ENCODE measurements at regions not wholly inside any gene's neighbourhood (a gene's known extent, or its start where the extent isn't known, plus 50 kb on each side); places are given as distances from the start of the nearest gene placed in this dataset.

GRCh38 chr12:46907791-46908190 is 82.0 kb upstream of the SLC38A4 start:
- Histone ChIP-seq H3K4me2 (ENCODE audit: unreplicated experiment) (no peak overlapping the region), H3K27ac (no peak overlapping the region), H3K4me1 (ENCODE audit: insufficient read depth) (peaks cover 26% of the 10 kb centered on the region), H3K9me2 (ENCODE audit: insufficient read depth) (no peaks in the 10 kb centered on the region), H3K36me3 (ENCODE audit: low read depth) (no peaks in the 10 kb centered on the region), H4K20me1 (ENCODE audit: insufficient read depth) (no peaks in the 10 kb centered on the region), H3K79me2 (ENCODE audit: insufficient read depth) (no peaks in the 10 kb centered on the region), H3F3A (ENCODE audit: insufficient read depth) (peaks cover 9% of the 10 kb centered on the region; the same call in 1 of the 2 replicates), H3K9ac (no peak overlapping the region), H3K9me3 (ENCODE audit: low read depth) (peaks cover 4% of the 10 kb centered on the region), H2AFZ (no peak overlapping the region), H3K4me3 (no peak overlapping the region), H3K27me3 (replicated peaks; ENCODE audit: insufficient read depth) (no peaks in the 10 kb centered on the region)
- no peak for TF ChIP-seq EZH2phosphoT487 (IDR thresholded peaks at IDR 0.05; ENCODE audit: insufficient read depth, low read depth)
- TF ChIP-seq EZH2 (IDR thresholded peaks at IDR 0.05; ENCODE audit: insufficient read depth, poor library complexity, severe bottlenecking), result no peak
- in situ Hi-C loops (cut with MboI), result no loop called here
- no peak for DNase-seq
- WGBS, 2 experiments (ENCODE audit: low coverage in 1 of 2, low lambda C conversion rate in 2 of 2, missing lambda C conversion rate in 2 of 2), result 98 to 100% methylated on average over 2 to 3 of the region's 3 CpGs

- H3K9ac ChIP-seq, result no peak overlapping the region
- H4K20me1 ChIP-seq (ENCODE audit: insufficient read depth), result no peaks in the 10 kb centered on the region
- WGBS, 2 experiments (ENCODE audit: low coverage in 1 of 2, low lambda C conversion rate in 2 of 2, missing lambda C conversion rate in 2 of 2), result 97 to 100% methylated on average over 1 to 2 of the region's 2 CpGs
- TF ChIP-seq EZH2 (IDR thresholded peaks at IDR 0.05; ENCODE audit: insufficient read depth, poor library complexity, severe bottlenecking), result no peak
- TF ChIP-seq EZH2phosphoT487 (IDR thresholded peaks at IDR 0.05; ENCODE audit: insufficient read depth, low read depth), result no peak
- no peak overlapping the region for H2AFZ ChIP-seq
- H3K27ac ChIP-seq, result no peak overlapping the region
- in situ Hi-C loops (cut with MboI), result no loop called here
- no peak overlapping the region for H3K4me3 ChIP-seq
- peak; percentile 74 for DNase-seq
- peaks cover 9% of the 10 kb centered on the region; the same call in 1 of the 2 replicates for H3F3A ChIP-seq (ENCODE audit: insufficient read depth)
- peaks cover 26% of the 10 kb centered on the region for H3K4me1 ChIP-seq (ENCODE audit: insufficient read depth)
- no peaks in the 10 kb centered on the region for H3K36me3 ChIP-seq (ENCODE audit: low read depth)
- H3K4me2 ChIP-seq (ENCODE audit: unreplicated experiment), result no peak overlapping the region
- H3K9me3 ChIP-seq (ENCODE audit: low read depth), result peaks cover 4% of the 10 kb centered on the region
- no peaks in the 10 kb centered on the region for H3K79me2 ChIP-seq (ENCODE audit: insufficient read depth)
- no peaks in the 10 kb centered on the region for H3K9me2 ChIP-seq (ENCODE audit: insufficient read depth)
- no peaks in the 10 kb centered on the region for H3K27me3 ChIP-seq (replicated peaks; ENCODE audit: insufficient read depth)
These were observed 82.6 kb upstream of the SLC38A4 start for GRCh38 chr12:46908236-46908935.

DNA sequence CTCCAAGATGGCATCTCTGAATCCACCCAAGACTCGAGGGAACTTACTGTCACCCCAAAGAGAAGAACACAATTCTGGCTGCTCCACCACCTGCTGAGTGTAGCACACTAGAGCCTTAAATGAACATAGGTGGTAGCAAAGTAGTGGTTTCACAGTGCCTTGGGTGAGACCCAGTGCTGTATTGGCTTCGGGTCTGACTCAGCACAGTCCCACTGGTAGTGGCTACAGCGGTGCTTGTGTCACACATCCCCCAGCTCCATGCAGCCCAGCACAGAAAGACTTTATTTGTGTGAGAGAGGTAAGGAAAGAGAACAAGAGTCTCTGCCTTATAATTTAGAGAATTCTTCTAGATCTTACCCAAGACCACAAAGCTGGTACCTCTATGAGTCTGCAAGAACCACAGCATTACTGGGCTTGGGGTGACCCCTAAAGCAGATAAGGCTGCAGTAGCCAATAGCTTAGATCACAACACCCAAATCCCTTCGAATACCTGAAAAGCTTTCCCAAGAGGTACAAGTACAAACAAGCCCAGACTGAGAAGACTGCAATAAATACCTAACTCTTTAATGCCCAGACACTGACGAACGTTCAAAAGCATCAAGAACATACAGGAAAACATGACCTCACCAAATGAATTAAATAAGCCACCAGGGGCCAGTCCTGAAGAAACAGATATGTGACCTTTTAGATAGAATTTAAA is 83.3 kb upstream of the SLC38A4 start:
- Histone ChIP-seq H3K4me3 (no peak overlapping the region), H3K79me2 (ENCODE audit: insufficient read depth) (no peaks in the 10 kb centered on the region), H2AFZ (no peak overlapping the region), H3K27ac (no peak overlapping the region), H4K20me1 (ENCODE audit: insufficient read depth) (no peaks in the 10 kb centered on the region), H3K9ac (no peak overlapping the region), H3K27me3 (replicated peaks; ENCODE audit: insufficient read depth) (no peaks in the 10 kb centered on the region), H3K9me3 (ENCODE audit: low read depth) (peaks cover 4% of the 10 kb centered on the region), H3K36me3 (ENCODE audit: low read depth) (no peaks in the 10 kb centered on the region), H3K4me2 (ENCODE audit: unreplicated experiment) (no peak overlapping the region), H3K9me2 (ENCODE audit: insufficient read depth) (no peaks in the 10 kb centered on the region), H3K4me1 (ENCODE audit: insufficient read depth) (peaks cover 24% of the 10 kb centered on the region), H3F3A (ENCODE audit: insufficient read depth) (peaks cover 9% of the 10 kb centered on the region; the same call in 1 of the 2 replicates)
- in situ Hi-C loops (cut with MboI), result no loop called here
- DNase-seq, result no peak
- whole genome bisulfite sequencing, 2 experiments (ENCODE audit: low coverage in 1 of 2, low lambda C conversion rate in 2 of 2, missing lambda C conversion rate in 2 of 2), result 72 to 74% methylated on average over 6 of the region's 6 CpGs
- TF ChIP-seq EZH2 (IDR thresholded peaks at IDR 0.05; ENCODE audit: insufficient read depth, poor library complexity, severe bottlenecking), result no peak
- TF ChIP-seq EZH2phosphoT487 (IDR thresholded peaks at IDR 0.05; ENCODE audit: insufficient read depth, low read depth), result no peak

DNA sequence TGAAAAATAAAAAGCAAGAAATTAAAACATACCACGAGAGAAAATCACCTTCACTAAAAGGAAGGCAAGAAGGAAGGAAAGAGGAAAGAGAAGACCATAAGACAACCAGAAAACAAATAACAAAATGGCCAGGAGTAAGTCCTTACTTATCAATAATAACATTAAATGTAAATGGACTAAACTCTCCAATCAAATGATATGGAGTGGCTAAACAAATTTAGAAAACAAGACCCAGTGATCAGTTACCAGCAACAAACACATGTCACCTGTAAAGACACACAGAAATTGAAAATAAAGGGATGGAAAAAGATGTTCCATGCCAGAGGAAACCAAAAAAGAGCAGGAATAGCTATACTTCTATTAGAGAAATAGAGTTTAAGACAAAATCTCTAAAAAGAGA is 85.0 kb upstream of the SLC38A4 start:
- Histone ChIP-seq H3F3A (ENCODE audit: insufficient read depth) (peaks cover 14% of the 10 kb centered on the region), H3K79me2 (ENCODE audit: insufficient read depth) (no peaks in the 10 kb centered on the region), H3K36me3 (ENCODE audit: low read depth) (no peaks in the 10 kb centered on the region), H3K27me3 (replicated peaks; ENCODE audit: insufficient read depth) (no peaks in the 10 kb centered on the region), H2AFZ (no peak overlapping the region), H3K9me2 (ENCODE audit: insufficient read depth) (no peaks in the 10 kb centered on the region), H3K27ac (no peak overlapping the region), H3K4me1 (ENCODE audit: insufficient read depth) (peaks cover 24% of the 10 kb centered on the region), H3K4me3 (no peak overlapping the region), H4K20me1 (ENCODE audit: insufficient read depth) (no peaks in the 10 kb centered on the region), H3K9ac (no peak overlapping the region), H3K9me3 (ENCODE audit: low read depth) (peaks cover 4% of the 10 kb centered on the region), H3K4me2 (ENCODE audit: unreplicated experiment) (no peak overlapping the region)
- in situ Hi-C loops (cut with MboI), result no loop called here
- WGBS, 2 experiments (ENCODE audit: low coverage in 1 of 2, low lambda C conversion rate in 2 of 2, missing lambda C conversion rate in 2 of 2), result 83 to 91% methylated on average over 1 of the region's 1 CpG
- no peak for TF ChIP-seq EZH2phosphoT487 (IDR thresholded peaks at IDR 0.05; ENCODE audit: insufficient read depth, low read depth)
- TF ChIP-seq EZH2 (IDR thresholded peaks at IDR 0.05; ENCODE audit: insufficient read depth, poor library complexity, severe bottlenecking), result no peak
- DNase-seq, result no peak
